PC-9 (cell line): ENCODE measurements at regions not wholly inside any gene's neighbourhood (a gene's known extent, or its start where the extent isn't known, plus 50 kb on each side); places are given as distances from the start of the nearest gene placed in this dataset.

ENCODE experiments used
- BruUV-seq: library from RNA; stranded (reverse); fragments of 400-500 nt; replicated peaks from 2 replicates; lab custom pipeline; 2021; lab: Mats Ljungman, UMichigan
- CTCF ChIA-PET: fragments of 300-600 bp; sonication (Branson Sonifier 250); formaldehyde crosslinking; loops from one replicate; lab custom pipeline; 2022; ENCODE audit warnings: antibody characterized with exemption; lab: Charles Lee
- POLR2A ChIA-PET: fragments of 300-600 bp; sonication (Branson Sonifier 250); formaldehyde crosslinking; loops from one replicate; lab custom pipeline; 2022; ENCODE audit warnings: antibody characterized with exemption; ENCODE audit not compliant: unreplicated experiment; lab: Charles Lee
- DNase-seq, 2 experiments: peaks; one replicate each; pipeline versions ENCODE4 v3.0.0 to v3.0.0-alpha.2; 2015 to 2022; ENCODE audit warnings: mixed read lengths in 1 of 2
- H2AFZ ChIP-seq: fragments of 200-600 bp; sonication (generic); 2 replicates; pipeline ENCODE4 v1.8.1; 2017; ENCODE audit warnings: antibody characterized with exemption
- H3F3A ChIP-seq: fragments of 200-600 bp; sonication (generic); 2 replicates; pipeline ENCODE4 v1.8.1; 2017; ENCODE audit warnings: antibody characterized with exemption, mild to moderate bottlenecking, low read depth; ENCODE audit not compliant: insufficient read depth
- H3K27ac ChIP-seq: fragments of 200-600 bp; sonication (generic); 2 replicates; pipeline ENCODE4 v1.6.1; 2016; ENCODE audit warnings: mixed run types
- H3K27me3 ChIP-seq: fragments of 200-600 bp; sonication (generic); 2 replicates; pipeline ENCODE4 v1.6.1; 2016; ENCODE audit warnings: low read depth, mixed run types; ENCODE audit not compliant: insufficient read depth
- H3K36me3 ChIP-seq: fragments of 200-600 bp; sonication (generic); 2 replicates; pipeline ENCODE4 v1.6.1; 2016; ENCODE audit warnings: low read depth, mixed run types
- H3K4me1 ChIP-seq: fragments of 200-600 bp; sonication (generic); replicated peaks from 2 replicates; pipeline ENCODE4 v1.6.1; 2016; ENCODE audit warnings: mixed run types; ENCODE audit not compliant: insufficient read depth
- H3K4me2 ChIP-seq: fragments of 200-600 bp; sonication (generic); 2 replicates; pipeline ENCODE4 v1.6.1; 2017; ENCODE audit warnings: mixed run types
- H3K4me3 ChIP-seq: fragments of 200-600 bp; sonication (generic); 2 replicates; pipeline ENCODE4 v1.6.1; 2016; ENCODE audit warnings: mixed run types
- H3K79me2 ChIP-seq: fragments of 200-600 bp; sonication (generic); 2 replicates; pipeline ENCODE4 v1.6.1; 2017; ENCODE audit warnings: low read depth, mixed run types
- H3K9me2 ChIP-seq: fragments of 200-600 bp; sonication (generic); 2 replicates; pipeline ENCODE4 v1.8.1; 2017; ENCODE audit warnings: mild to moderate bottlenecking; ENCODE audit not compliant: insufficient read depth
- H3K9me3 ChIP-seq: fragments of 200-600 bp; sonication (generic); 2 replicates; pipeline ENCODE4 v1.8.1; 2016; ENCODE audit warnings: low read depth; ENCODE audit not compliant: insufficient read depth
- H4K20me1 ChIP-seq: fragments of 200-600 bp; sonication (generic); 2 replicates; pipeline ENCODE4 v1.8.1; 2017; ENCODE audit not compliant: insufficient read depth
- EZH2 ChIP-seq: fragments of 200-600 bp; sonication (generic); IDR thresholded peaks from 2 replicates; pipeline ENCODE4 v1.8.0; 2017; ENCODE audit warnings: antibody characterized with exemption, low read depth
- intact Hi-C: fragments of 100-400 bp; cut with micrococcal nuclease; formaldehyde crosslinking; loops from one replicate; pipeline ENCODE4 v1.10.0; 2022; ENCODE audit not compliant: unreplicated experiment
- TF ChIP-seq, protein P1 (sequence below): fragments of 200-600 bp; sonication (generic); conservative IDR thresholded peaks from 2 replicates; pipeline ENCODE4 v1.6.1; 2017; ENCODE audit warnings: mixed run types, antibody characterized with exemption, mild to moderate bottlenecking, moderate library complexity

GRCh38 chr15:39095218-39095879 is 485.5 kb upstream of the THBS1 start:
- intact Hi-C loops, result no loop called here
- H3K27me3 ChIP-seq, result no peaks in the 10 kb centered on the region
- ChIA-PET CTCF (no interaction called here), POLR2A (no interaction called here)
- no peak overlapping the region for H3K27ac ChIP-seq
- H3K4me2 ChIP-seq, result no peak overlapping the region
- no peaks in the 10 kb centered on the region for H3K9me2 ChIP-seq
- H3K79me2 ChIP-seq, result no peaks in the 10 kb centered on the region
- H2AFZ ChIP-seq, result no peak overlapping the region
- no peaks in the 10 kb centered on the region for H3K4me1 ChIP-seq
- no peak overlapping the region for H3K4me3 ChIP-seq
- no peaks in the 10 kb centered on the region for H3K9me3 ChIP-seq
- H3F3A ChIP-seq, result no peaks in the 10 kb centered on the region
- no peaks in the 10 kb centered on the region for H4K20me1 ChIP-seq
- BruUV-seq, result no TSS peak
- no peaks in the 10 kb centered on the region for H3K36me3 ChIP-seq
- no peak for TF ChIP-seq EZH2
- TF ChIP-seq, protein P1, sequence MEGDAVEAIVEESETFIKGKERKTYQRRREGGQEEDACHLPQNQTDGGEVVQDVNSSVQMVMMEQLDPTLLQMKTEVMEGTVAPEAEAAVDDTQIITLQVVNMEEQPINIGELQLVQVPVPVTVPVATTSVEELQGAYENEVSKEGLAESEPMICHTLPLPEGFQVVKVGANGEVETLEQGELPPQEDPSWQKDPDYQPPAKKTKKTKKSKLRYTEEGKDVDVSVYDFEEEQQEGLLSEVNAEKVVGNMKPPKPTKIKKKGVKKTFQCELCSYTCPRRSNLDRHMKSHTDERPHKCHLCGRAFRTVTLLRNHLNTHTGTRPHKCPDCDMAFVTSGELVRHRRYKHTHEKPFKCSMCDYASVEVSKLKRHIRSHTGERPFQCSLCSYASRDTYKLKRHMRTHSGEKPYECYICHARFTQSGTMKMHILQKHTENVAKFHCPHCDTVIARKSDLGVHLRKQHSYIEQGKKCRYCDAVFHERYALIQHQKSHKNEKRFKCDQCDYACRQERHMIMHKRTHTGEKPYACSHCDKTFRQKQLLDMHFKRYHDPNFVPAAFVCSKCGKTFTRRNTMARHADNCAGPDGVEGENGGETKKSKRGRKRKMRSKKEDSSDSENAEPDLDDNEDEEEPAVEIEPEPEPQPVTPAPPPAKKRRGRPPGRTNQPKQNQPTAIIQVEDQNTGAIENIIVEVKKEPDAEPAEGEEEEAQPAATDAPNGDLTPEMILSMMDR, result no peak
- DNase-seq, result peak in 1 of 2 experiments; percentile 16

DNA sequence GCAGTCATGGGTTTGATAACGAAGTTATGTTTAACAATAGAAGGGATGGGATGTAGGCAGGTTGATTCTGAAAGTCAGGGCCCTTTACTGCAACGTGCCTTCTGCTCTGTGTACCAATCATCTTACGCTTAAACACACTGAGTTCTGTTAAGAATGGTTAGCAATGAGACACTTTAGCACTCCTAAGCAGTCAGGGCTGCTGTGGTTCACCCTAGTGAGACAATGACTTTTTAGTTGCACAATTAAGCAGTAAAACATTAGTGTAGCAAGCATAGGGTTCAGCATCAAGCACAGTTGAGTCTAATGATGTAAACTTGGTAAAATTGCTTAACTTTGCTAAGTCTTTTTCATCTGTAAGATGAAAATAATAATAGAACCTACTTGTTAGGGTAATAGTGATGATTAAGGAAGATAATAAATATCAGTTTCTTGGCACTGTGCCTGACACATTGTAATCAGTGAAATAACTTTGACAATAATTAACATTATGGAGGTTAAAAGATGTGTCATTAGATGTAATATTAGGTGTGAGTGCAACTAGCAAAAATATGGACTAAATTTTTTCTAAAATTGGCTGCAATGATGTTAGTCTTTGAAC is 484.2 kb upstream of the THBS1 start:
- no peak overlapping the region for H3K4me2 ChIP-seq
- H3K36me3 ChIP-seq, result no peaks in the 10 kb centered on the region
- no peak overlapping the region for H3K4me3 ChIP-seq
- H3K9me2 ChIP-seq, result no peaks in the 10 kb centered on the region
- DNase-seq, result no peak
- POLR2A ChIA-PET, result no interaction called here
- intact Hi-C loops, result no loop called here
- H2AFZ ChIP-seq, result no peak overlapping the region
- CTCF ChIA-PET, result no interaction called here
- H3F3A ChIP-seq, result no peaks in the 10 kb centered on the region
- no TSS peak for BruUV-seq
- H4K20me1 ChIP-seq, result no peaks in the 10 kb centered on the region
- no peaks in the 10 kb centered on the region for H3K79me2 ChIP-seq
- H3K9me3 ChIP-seq, result no peaks in the 10 kb centered on the region
- no peaks in the 10 kb centered on the region for H3K27me3 ChIP-seq
- no peak for TF ChIP-seq EZH2
- TF ChIP-seq, protein P1, result no peak
- H3K27ac ChIP-seq, result no peak overlapping the region
- H3K4me1 ChIP-seq, result no peaks in the 10 kb centered on the region

- Histone ChIP-seq H3K36me3 (no peaks in the 10 kb centered on the region), H3K79me2 (no peaks in the 10 kb centered on the region), H3K4me1 (no peaks in the 10 kb centered on the region), H3K27me3 (no peaks in the 10 kb centered on the region), H3K27ac (no peak overlapping the region), H4K20me1 (no peaks in the 10 kb centered on the region), H3K9me2 (no peaks in the 10 kb centered on the region), H3F3A (no peaks in the 10 kb centered on the region), H2AFZ (no peak overlapping the region), H3K4me3 (no peak overlapping the region), H3K9me3 (no peaks in the 10 kb centered on the region), H3K4me2 (no peak overlapping the region)
- intact Hi-C loops, result no loop called here
- no peak for TF ChIP-seq EZH2
- TF ChIP-seq, protein P1, result no peak
- no peak for DNase-seq
- BruUV-seq, result no TSS peak
- ChIA-PET POLR2A (no interaction called here), CTCF (interaction anchor here (0.6 kb wide), 1 partner anchor 92 kb away, joined by 3 read pairs; no protein-coding TSS in a partner anchor)
Measured at GRCh38 chr15:39099524-39099923, 481.4 kb upstream of the THBS1 start.
